HUES6 (cell line): ENCODE measurements at regions not wholly inside any gene's neighbourhood (a gene's known extent, or its start where the extent isn't known, plus 50 kb on each side); places are given as distances from the start of the nearest gene placed in this dataset.

ENCODE experiments used
- H3K27ac ChIP-seq: 2 replicates; pipeline ENCODE4 v1.7.0; 2013; ENCODE audit warnings: low read depth, mild to moderate bottlenecking, low read length, inconsistent platforms
- H3K27me3 ChIP-seq: 2 replicates; pipeline ENCODE4 v1.6.1; 2013; ENCODE audit warnings: low read length; ENCODE audit not compliant: control insufficient read depth, insufficient read depth
- H3K36me3 ChIP-seq: 2 replicates; pipeline ENCODE4 v1.6.1; 2013; ENCODE audit warnings: low read length; ENCODE audit not compliant: control insufficient read depth, insufficient read depth
- H3K4me1 ChIP-seq: 2 replicates; pipeline ENCODE4 v1.6.1; 2013; ENCODE audit warnings: low read length; ENCODE audit not compliant: control insufficient read depth, insufficient read depth
- H3K4me3 ChIP-seq: 2 replicates; pipeline ENCODE4 v1.5.1; 2013; ENCODE audit warnings: low read depth, low read length
- H3K9ac ChIP-seq: one replicate; pipeline ENCODE4 v1.6.1; 2013; ENCODE audit warnings: mild to moderate bottlenecking, low read length
- H3K9me3 ChIP-seq: 2 replicates; pipeline ENCODE4 v1.6.1; 2013; ENCODE audit warnings: low read depth, low read length; ENCODE audit not compliant: control insufficient read depth, insufficient read depth

- Histone ChIP-seq H3K9ac (no peak overlapping the region), H3K4me1 (no peaks in the 10 kb centered on the region), H3K27me3 (no peaks in the 10 kb centered on the region), H3K9me3 (peaks cover 6% of the 10 kb centered on the region; the same call in 1 of the 2 replicates), H3K4me3 (no peak overlapping the region), H3K27ac (no peak overlapping the region), H3K36me3 (no peaks in the 10 kb centered on the region; the same call in 1 of the 2 replicates)
Observed at GRCh38 chr12:5123921-5124320, 80.2 kb downstream of the KCNA5 start.

- H3K27ac ChIP-seq, result no peak overlapping the region
- no peak overlapping the region for H3K4me3 ChIP-seq
- no peaks in the 10 kb centered on the region; the same call in 1 of the 2 replicates for H3K36me3 ChIP-seq
- no peaks in the 10 kb centered on the region for H3K27me3 ChIP-seq
- no peaks in the 10 kb centered on the region for H3K4me1 ChIP-seq
- no peak overlapping the region for H3K9ac ChIP-seq
- peaks cover 6% of the 10 kb centered on the region; the same call in 1 of the 2 replicates for H3K9me3 ChIP-seq
Observed at GRCh38 chr12:5124401-5124800, 80.7 kb downstream of the KCNA5 start.

- H3K4me3 ChIP-seq, result no peak overlapping the region
- peaks cover 10% of the 10 kb centered on the region; the same call in 1 of the 2 replicates for H3K9me3 ChIP-seq
- no peaks in the 10 kb centered on the region for H3K36me3 ChIP-seq
- no peak overlapping the region for H3K9ac ChIP-seq
- no peaks in the 10 kb centered on the region for H3K27me3 ChIP-seq
- peaks cover 4% of the 10 kb centered on the region; the same call in 1 of the 2 replicates for H3K4me1 ChIP-seq
- no peak overlapping the region for H3K27ac ChIP-seq
Observed at GRCh38 chr12:5134861-5135525, 91.3 kb downstream of the KCNA5 start.

DNA sequence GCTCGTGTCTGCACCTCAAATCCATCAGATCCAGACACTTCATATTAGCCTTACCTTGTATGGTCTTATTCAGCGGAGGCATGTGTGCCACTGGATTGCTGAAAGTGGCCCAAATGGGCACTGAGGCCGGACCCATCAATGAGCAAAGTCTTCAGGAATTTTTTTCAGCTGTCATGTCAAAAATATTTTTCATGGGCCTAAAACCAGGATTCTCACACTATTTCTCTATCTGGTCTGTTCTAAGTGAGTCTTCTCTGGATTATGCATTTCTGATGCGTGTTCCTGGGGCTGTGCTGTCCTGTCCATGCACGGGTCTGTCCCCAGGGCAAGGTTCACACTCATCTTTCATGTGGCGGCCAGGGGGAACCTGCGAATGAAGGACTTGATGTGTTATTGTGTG, 94.6 kb downstream of the KCNA5 start:
- no peak overlapping the region for H3K4me3 ChIP-seq
- H3K9me3 ChIP-seq, result peaks cover 22% of the 10 kb centered on the region
- H3K9ac ChIP-seq, result no peak overlapping the region

DNA sequence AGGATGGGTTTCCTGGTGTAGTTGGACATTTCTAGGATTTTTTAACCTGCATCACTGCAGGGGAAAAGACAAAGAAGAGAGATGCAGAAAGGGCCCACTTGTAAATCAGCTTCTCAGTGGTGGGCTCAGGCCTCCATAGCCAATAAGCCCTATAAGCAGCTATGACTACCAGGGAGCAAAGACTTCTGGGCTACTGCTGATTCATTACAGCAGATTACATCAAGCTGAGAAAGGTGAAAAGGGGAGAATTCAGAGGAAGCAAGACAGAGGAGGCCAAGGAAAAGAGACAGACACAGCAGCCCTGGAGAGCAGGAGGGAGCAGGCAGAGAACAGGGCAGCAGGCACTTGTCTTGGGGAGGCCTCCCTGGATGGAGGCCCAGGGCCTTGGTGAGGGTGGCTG, 95.2 kb downstream of the KCNA5 start:
- peaks cover 4% of the 10 kb centered on the region; the same call in 1 of the 2 replicates for H3K4me1 ChIP-seq
- no peak overlapping the region for H3K9ac ChIP-seq
- H3K9me3 ChIP-seq, result peaks cover 22% of the 10 kb centered on the region
- no peaks in the 10 kb centered on the region for H3K27me3 ChIP-seq
- no peak overlapping the region for H3K27ac ChIP-seq
- no peak overlapping the region for H3K4me3 ChIP-seq
- H3K36me3 ChIP-seq, result no peaks in the 10 kb centered on the region

More for the DNA sequence above, 94.6 kb downstream of the KCNA5 start:
- H3K27me3 ChIP-seq, result no peaks in the 10 kb centered on the region
- H3K27ac ChIP-seq, result no peak overlapping the region
- H3K36me3 ChIP-seq, result no peaks in the 10 kb centered on the region
- peaks cover 4% of the 10 kb centered on the region; the same call in 1 of the 2 replicates for H3K4me1 ChIP-seq

DNA sequence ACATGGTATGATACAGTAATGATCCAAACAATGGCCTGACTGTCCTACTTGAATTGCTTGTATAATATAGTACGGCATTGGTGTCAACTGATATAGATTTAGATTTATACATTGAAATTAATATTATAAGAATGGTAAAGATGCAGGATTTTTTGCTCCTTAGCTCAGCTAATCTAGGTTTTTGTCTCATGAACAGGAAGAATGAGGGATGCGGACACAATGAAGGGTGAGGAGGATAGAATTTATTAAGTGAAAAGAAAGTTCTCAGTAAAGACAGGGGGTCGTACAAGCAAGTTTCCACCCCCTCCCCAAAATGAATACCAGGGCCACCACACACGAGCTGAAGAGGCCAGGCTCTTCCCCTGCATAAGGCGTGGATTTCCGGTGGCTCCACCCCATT, 96.1 kb downstream of the KCNA5 start:
- H3K9me3 ChIP-seq, result peaks cover 22% of the 10 kb centered on the region
- no peak overlapping the region for H3K27ac ChIP-seq
- no peak overlapping the region for H3K4me3 ChIP-seq
- no peaks in the 10 kb centered on the region for H3K36me3 ChIP-seq
- H3K27me3 ChIP-seq, result no peaks in the 10 kb centered on the region
- H3K9ac ChIP-seq, result no peak overlapping the region
- H3K4me1 ChIP-seq, result no peaks in the 10 kb centered on the region; the same call in 1 of the 2 replicates

DNA sequence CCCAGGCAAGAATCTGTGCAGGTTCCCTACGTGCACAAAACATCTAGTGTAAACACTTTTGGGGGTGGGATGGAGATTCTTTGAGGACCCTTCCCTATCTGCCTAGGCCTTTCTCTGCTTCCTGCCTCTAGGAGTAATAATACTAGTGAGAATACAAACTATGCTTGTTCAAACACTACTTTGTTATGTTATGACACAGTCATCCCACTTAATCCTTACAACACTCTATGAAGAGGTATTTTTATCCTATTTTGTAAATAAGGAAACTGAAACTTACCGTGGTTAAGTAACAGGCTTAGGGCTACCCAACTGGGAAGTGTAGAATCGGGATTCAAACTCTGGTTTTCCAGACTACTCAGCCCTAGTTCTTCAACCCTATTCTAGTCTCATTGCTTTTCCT, 96.5 kb downstream of the KCNA5 start:
- Histone ChIP-seq H3K4me1 (no peaks in the 10 kb centered on the region; the same call in 1 of the 2 replicates), H3K36me3 (no peaks in the 10 kb centered on the region), H3K27me3 (no peaks in the 10 kb centered on the region), H3K9me3 (peaks cover 22% of the 10 kb centered on the region), H3K9ac (no peak overlapping the region), H3K27ac (no peak overlapping the region), H3K4me3 (no peak overlapping the region)

GRCh38 chr12:5148880-5149279, 105.2 kb downstream of the KCNA5 start:
- no peak overlapping the region for H3K9ac ChIP-seq
- no peak overlapping the region for H3K4me3 ChIP-seq
- peaks cover 16% of the 10 kb centered on the region for H3K4me1 ChIP-seq
- H3K36me3 ChIP-seq, result no peaks in the 10 kb centered on the region
- no peaks in the 10 kb centered on the region for H3K9me3 ChIP-seq
- no peaks in the 10 kb centered on the region for H3K27me3 ChIP-seq
- no peak overlapping the region for H3K27ac ChIP-seq

GRCh38 chr12:5154091-5154490, 110.4 kb downstream of the KCNA5 start:
- Histone ChIP-seq H3K9ac (no peak overlapping the region), H3K4me1 (peaks cover 10% of the 10 kb centered on the region; the same call in 1 of the 2 replicates), H3K27ac (no peak overlapping the region), H3K27me3 (no peaks in the 10 kb centered on the region), H3K4me3 (no peak overlapping the region), H3K36me3 (no peaks in the 10 kb centered on the region), H3K9me3 (no peaks in the 10 kb centered on the region)

DNA sequence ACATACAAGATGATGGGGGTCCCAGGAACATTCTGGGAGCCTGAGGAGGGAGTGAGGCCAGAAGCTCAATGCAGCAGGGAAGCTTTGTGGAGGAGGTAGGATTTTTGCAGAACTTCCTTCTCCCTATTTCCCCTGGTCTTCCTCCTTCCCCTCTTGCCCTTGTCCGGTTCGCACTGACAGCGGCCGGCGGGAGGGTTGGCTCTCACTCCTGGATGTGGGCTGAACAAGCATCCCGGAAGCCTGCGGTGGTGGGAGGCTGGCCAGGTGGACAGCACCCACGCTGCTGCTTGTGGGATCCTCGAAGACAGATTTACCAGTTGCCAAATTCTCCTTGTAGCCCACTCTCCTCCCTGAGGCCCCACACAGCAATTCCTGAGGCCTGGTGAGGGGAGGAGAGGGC, 112.2 kb downstream of the KCNA5 start:
- Histone ChIP-seq H3K9me3 (no peaks in the 10 kb centered on the region), H3K4me3 (no peak overlapping the region), H3K9ac (no peak overlapping the region), H3K4me1 (peaks cover 10% of the 10 kb centered on the region; the same call in 1 of the 2 replicates), H3K36me3 (no peaks in the 10 kb centered on the region), H3K27me3 (no peaks in the 10 kb centered on the region), H3K27ac (no peak overlapping the region)

GRCh38 chr12:5160827-5161226, 117.1 kb downstream of the KCNA5 start:
- no peaks in the 10 kb centered on the region for H3K9me3 ChIP-seq
- no peaks in the 10 kb centered on the region for H3K4me1 ChIP-seq
- H3K36me3 ChIP-seq, result no peaks in the 10 kb centered on the region

More at GRCh38 chr12:5160827-5161226, 117.1 kb downstream of the KCNA5 start:
- Histone ChIP-seq H3K27ac (no peak overlapping the region), H3K27me3 (no peaks in the 10 kb centered on the region), H3K9ac (no peak overlapping the region), H3K4me3 (no peak overlapping the region)
